H1 (cell line): ENCODE measurements at regions not wholly inside any gene's neighbourhood (a gene's known extent, or its start where the extent isn't known, plus 50 kb on each side); places are given as distances from the start of the nearest gene placed in this dataset.
A peak's percentile ranks its signal among the peaks of the same experiment; 100 is the strongest.

Source experiments
- CTCF ChIA-PET: fragments of 300-600 bp; sonication (Branson Sonifier 250); formaldehyde crosslinking; loops from one replicate; lab custom pipeline; 2021; ENCODE audit not compliant: partially characterized antibody; lab: Charles Lee
- POLR2A ChIA-PET: fragments of 300-600 bp; sonication (Branson Sonifier 250); formaldehyde crosslinking; loops from one replicate; lab custom pipeline; 2021; ENCODE audit warnings: inconsistent platforms; ENCODE audit not compliant: partially characterized antibody; lab: Charles Lee
- DNase-seq, 2 experiments: peaks; one replicate each; pipeline versions ENCODE4 v3.0.0 to v3.0.0-alpha.2; 2010 to 2022; ENCODE audit warnings: low spot score in 2 of 2, low read depth in 1 of 2, mixed read lengths in 1 of 2
- FAIRE-seq: peaks from 2 replicates; lab custom pipeline; 2011; peaks lifted over from hg19 to GRCh38; lab: Jason Lieb, UNC
- H2AFZ ChIP-seq: 2 replicates; pipeline ENCODE4 v1.8.1; 2012; ENCODE audit warnings: low read length, inconsistent platforms
- H2AK5ac ChIP-seq: 2 replicates; pipeline ENCODE4 v1.6.1; 2013; ENCODE audit warnings: low read depth, low read length
- H2BK120ac ChIP-seq: replicated peaks from 2 replicates; pipeline ENCODE3; 2013; ENCODE audit warnings: low read depth, low read length, inconsistent platforms
- H2BK12ac ChIP-seq: 2 replicates; pipeline ENCODE4 v1.6.1; 2013; ENCODE audit warnings: low read depth, low read length
- H2BK15ac ChIP-seq: 2 replicates; pipeline ENCODE4 v1.6.1; 2013; ENCODE audit warnings: low read length
- H2BK20ac ChIP-seq: 2 replicates; pipeline ENCODE4 v1.6.1; 2013; ENCODE audit warnings: low read length
- H2BK5ac ChIP-seq: 2 replicates; pipeline ENCODE4 v1.6.1; 2013; ENCODE audit warnings: low read depth, low read length
- H3K14ac ChIP-seq: 2 replicates; pipeline ENCODE4 v1.6.1; 2013; ENCODE audit warnings: inconsistent platforms; ENCODE audit not compliant: insufficient read length
- H3K18ac ChIP-seq: 2 replicates; pipeline ENCODE4 v1.6.1; 2013; ENCODE audit warnings: low read length; ENCODE audit errors: extremely low read depth
- H3K23ac ChIP-seq: 2 replicates; pipeline ENCODE4 v1.6.1; 2013; ENCODE audit warnings: inconsistent platforms; ENCODE audit not compliant: insufficient read length
- H3K23me2 ChIP-seq: 2 replicates; pipeline ENCODE4 v1.6.1; 2013; ENCODE audit warnings: low read depth, low read length
- H3K27ac ChIP-seq: 2 replicates; pipeline ENCODE4 v1.6.1; 2011; ENCODE audit warnings: low read depth, low read length, inconsistent platforms
- H3K27me3 ChIP-seq, 4 experiments: replicated peaks in 1 of 4; 1 replicate in 1 of 4; 2 replicates in 3 of 4; pipeline versions ENCODE4 v1.6.1 to v1.8.1; 2011 to 2013; ENCODE audit warnings: low read length in 3 of 4, mild to moderate bottlenecking in 3 of 4, inconsistent platforms in 2 of 4, mixed read lengths in 2 of 4, moderate library complexity in 1 of 4; ENCODE audit not compliant: control insufficient read depth in 3 of 4, insufficient read depth in 3 of 4; ENCODE audit errors: extremely low read depth in 1 of 4
- H3K36me3 ChIP-seq, 4 experiments: 2 replicates each; pipeline versions ENCODE4 v1.6.1 to v1.8.1; 2011 to 2013; ENCODE audit warnings: mild to moderate bottlenecking in 4 of 4, low read length in 3 of 4, moderate library complexity in 2 of 4, control low read depth in 1 of 4, inconsistent platforms in 1 of 4; ENCODE audit not compliant: insufficient read depth in 4 of 4, control insufficient read depth in 2 of 4
- H3K4ac ChIP-seq: replicated peaks from 2 replicates; pipeline ENCODE3; 2013; ENCODE audit warnings: low read length, low read depth, mixed read lengths, inconsistent platforms; ENCODE audit not compliant: insufficient read length
- H3K4me1 ChIP-seq, 4 experiments: replicated peaks in 1 of 4; 1 replicate in 1 of 4; 2 replicates in 3 of 4; pipeline versions ENCODE4 v1.6.1 to v1.8.1; 2011 to 2013; ENCODE audit warnings: low read length in 3 of 4, inconsistent platforms in 2 of 4, mixed read lengths in 1 of 4; ENCODE audit not compliant: insufficient read depth in 4 of 4, control insufficient read depth in 3 of 4
- H3K4me2 ChIP-seq, 2 experiments: 2 replicates each; pipeline versions ENCODE4 v1.6.1 to v1.8.1; 2011 to 2013; ENCODE audit warnings: low read depth in 2 of 2, low read length in 2 of 2, control low read depth in 1 of 2, inconsistent platforms in 1 of 2, mild to moderate bottlenecking in 1 of 2; ENCODE audit not compliant: insufficient read depth in 1 of 2
- H3K4me3 ChIP-seq, 4 experiments: fragments of 200-600, 300-600 bp in 1 of 4; sonication (generic), shearing (Covaris generic), sonication (Bioruptor Twin) in 1 of 4; 2 replicates each; pipeline versions ENCODE4 v1.5.1 to v1.8.1; 2011 to 2016; ENCODE audit warnings: low read length in 4 of 4, low read depth in 3 of 4, control low read depth in 2 of 4, inconsistent platforms in 2 of 4, mild to moderate bottlenecking in 2 of 4, mixed read lengths in 1 of 4, moderate library complexity in 1 of 4; ENCODE audit not compliant: insufficient read depth in 2 of 4; ENCODE audit errors: extremely low read depth in 1 of 4
- H3K56ac ChIP-seq: replicated peaks from 2 replicates; pipeline ENCODE3; 2013; ENCODE audit warnings: low read depth, mild to moderate bottlenecking, mixed read lengths, low read length, inconsistent platforms; ENCODE audit not compliant: insufficient read length
- H3K79me1 ChIP-seq: 2 replicates; pipeline ENCODE4 v1.6.1; 2013; ENCODE audit warnings: low read depth, low read length, control low read depth
- H3K79me2 ChIP-seq, 2 experiments: 2 replicates each; pipeline versions ENCODE4 v1.6.1 to v1.8.1; 2012 to 2013; ENCODE audit warnings: low read length in 2 of 2, mild to moderate bottlenecking in 2 of 2, inconsistent platforms in 1 of 2; ENCODE audit not compliant: insufficient read depth in 2 of 2, control insufficient read depth in 1 of 2
- H3K9ac ChIP-seq, 4 experiments: replicated peaks in 1 of 4; 1 replicate in 1 of 4; 2 replicates in 3 of 4; pipeline versions ENCODE4 v1.6.1 to v1.8.1; 2011 to 2013; ENCODE audit warnings: low read depth in 3 of 4, low read length in 3 of 4, control low read depth in 2 of 4, mild to moderate bottlenecking in 2 of 4, moderate library complexity in 2 of 4, inconsistent platforms in 1 of 4; ENCODE audit errors: extremely low read depth in 1 of 4
- H3K9me3 ChIP-seq, 2 experiments: 2 replicates each; pipeline versions ENCODE4 v1.6.1 to v1.8.1; 2012 to 2013; ENCODE audit warnings: mild to moderate bottlenecking in 2 of 2, moderate library complexity in 2 of 2, control low read depth in 1 of 2, inconsistent platforms in 1 of 2, low read depth in 1 of 2, low read length in 1 of 2, mixed read lengths in 1 of 2; ENCODE audit not compliant: insufficient read depth in 2 of 2
- H4K20me1 ChIP-seq, 2 experiments: replicated peaks in 1 of 2; 2 replicates each; pipeline versions ENCODE3 to v1.8.1; 2011 to 2013; ENCODE audit warnings: inconsistent platforms in 2 of 2, low read length in 2 of 2, mild to moderate bottlenecking in 1 of 2; ENCODE audit not compliant: insufficient read depth in 2 of 2, control insufficient read depth in 1 of 2
- H4K5ac ChIP-seq: 2 replicates; pipeline ENCODE4 v1.6.1; 2013; ENCODE audit warnings: low read length, low read depth, mixed read lengths, inconsistent platforms; ENCODE audit not compliant: insufficient read length
- H4K8ac ChIP-seq: 2 replicates; pipeline ENCODE4 v1.8.0; 2013; ENCODE audit warnings: mild to moderate bottlenecking, moderate library complexity, low read length, inconsistent platforms; ENCODE audit not compliant: insufficient read depth; ENCODE audit errors: extremely low read depth
- H4K91ac ChIP-seq: replicated peaks from 2 replicates; pipeline ENCODE3; 2013; ENCODE audit warnings: low read length, mixed read lengths, inconsistent platforms; ENCODE audit not compliant: insufficient read length
- BACH1 ChIP-seq: IDR thresholded peaks from 2 replicates; pipeline ENCODE4 v1.6.1; 2012; ENCODE audit warnings: low read length, improper control_type of control experiment
- CHD2 ChIP-seq: IDR thresholded peaks from 2 replicates; pipeline ENCODE4 v1.6.1; 2012; ENCODE audit warnings: low read length, improper control_type of control experiment
- CTBP2 ChIP-seq: IDR thresholded peaks from 2 replicates; pipeline ENCODE4 v1.7.0; 2011; ENCODE audit warnings: borderline replicate concordance, mild to moderate bottlenecking, moderate library complexity, mixed read lengths, low read length; ENCODE audit not compliant: insufficient read depth, insufficient read length
- GTF2F1 ChIP-seq: IDR thresholded peaks from 2 replicates; pipeline ENCODE4 v1.6.1; 2012; ENCODE audit warnings: low read depth, low read length, improper control_type of control experiment, borderline replicate concordance
- JUND ChIP-seq: IDR thresholded peaks from 2 replicates; pipeline ENCODE4 v1.6.1; 2011; ENCODE audit warnings: mild to moderate bottlenecking, improper control_type of control experiment, low read length
- KDM1A ChIP-seq: fragments of 200-600, 300-600 bp; sonication (generic); IDR thresholded peaks from 2 replicates; pipeline ENCODE4 v1.7.1; 2016; ENCODE audit warnings: mild to moderate bottlenecking, low read length, borderline replicate concordance
- KDM5A ChIP-seq: fragments of 200-600 bp; IDR thresholded peaks from 2 replicates; pipeline ENCODE4 v1.7.1; 2012; ENCODE audit warnings: mild to moderate bottlenecking, low read length, inconsistent platforms, mixed read lengths
- PHF8 ChIP-seq: fragments of 200-600 bp; sonication (generic); conservative IDR thresholded peaks from 2 replicates; pipeline ENCODE4 v1.7.1; 2012; ENCODE audit warnings: low read depth, mild to moderate bottlenecking, inconsistent platforms, low read length, moderate library complexity
- SP1 ChIP-seq: IDR thresholded peaks from 2 replicates; pipeline ENCODE4 v1.6.1; 2011; ENCODE audit warnings: low read depth, low read length
- SUZ12 ChIP-seq: fragments of 200-600 bp; sonication (generic); IDR thresholded peaks from 2 replicates; pipeline ENCODE4 v1.6.1; 2012; ENCODE audit warnings: mild to moderate bottlenecking, inconsistent platforms, low read length, moderate library complexity, mixed read lengths
- TAF7 ChIP-seq: optimal IDR thresholded peaks from 2 replicates; pipeline ENCODE3; 2011; ENCODE audit warnings: low read depth, mild to moderate bottlenecking, inconsistent platforms, low read length, moderate library complexity, borderline replicate concordance
- WGBS, 2 experiments: shearing (Covaris generic) in 1 of 2; methylation state at CpG; one replicate each; pipeline versions ENCODE4 v1.1.6 to v1.1.7; 2013 to 2015; ENCODE audit warnings: low lambda C conversion rate in 2 of 2, mixed read lengths in 2 of 2, inconsistent platforms in 1 of 2, low coverage in 1 of 2, missing lambda C conversion rate in 1 of 2; ENCODE audit not compliant: insufficient replicate concordance in 2 of 2, insufficient coverage in 1 of 2, insufficient read length in 1 of 2; ENCODE audit errors: extremely low coverage in 1 of 2, missing lambda C conversion rate in 1 of 2; 5-methylcytosine and 5-hydroxymethylcytosine counted together
- TF ChIP-seq, protein P1 (sequence below): IDR thresholded peaks from 2 replicates; pipeline ENCODE4 v1.6.1; 2011; ENCODE audit warnings: low read length, improper control_type of control experiment

DNA sequence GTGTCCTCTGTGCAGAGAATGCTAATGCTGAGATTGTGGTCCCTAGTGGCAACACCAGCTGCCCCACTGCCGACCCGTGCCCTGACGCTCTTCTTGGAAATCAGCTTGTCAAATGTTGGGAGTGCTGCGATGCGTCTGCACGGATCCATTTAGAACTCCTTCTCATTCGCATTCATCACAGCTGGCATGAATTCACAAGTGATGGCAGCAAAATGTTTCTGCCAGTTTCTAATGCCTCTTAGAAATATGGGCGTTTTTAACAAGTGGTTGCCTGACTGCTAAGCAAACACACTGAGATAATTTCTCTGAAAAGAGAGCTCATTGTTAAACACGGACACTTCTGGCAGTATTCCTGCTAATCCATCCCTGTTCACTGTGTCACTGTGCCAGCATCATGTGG lies 131.9 kb upstream of the KCNJ6 start:
- no peak overlapping the region for H2AK5ac ChIP-seq
- H2AFZ ChIP-seq: peak overlapping the region; percentile 83; the same call in 1 of the 2 replicates
- H3K23me2 ChIP-seq: no peaks in the 10 kb centered on the region
- no peak overlapping the region for H2BK5ac ChIP-seq
- H3K56ac ChIP-seq: no peak overlapping the region
- no peaks in the 10 kb centered on the region for H3K9me3 ChIP-seq
- ChIA-PET CTCF (interaction anchor here (0.8 to 1.7 kb wide), 2 partner anchors 289 to 337 kb away, joined by 3 to 4 read pairs; no protein-coding TSS in a partner anchor), POLR2A (no interaction called here)
- no peaks in the 10 kb centered on the region for H3K36me3 ChIP-seq
- FAIRE-seq: no peak
- H2BK120ac ChIP-seq: no peak overlapping the region
- H3K4me3 ChIP-seq: no peak overlapping the region
- no peak for DNase-seq
- no peak overlapping the region for H4K8ac ChIP-seq
- no peak overlapping the region for H3K14ac ChIP-seq
- 91% methylated on average over 9 of the region's 9 CpGs; no CpG with 5 or more reads in 1 of the 2 experiments for WGBS, 2 experiments
- H4K20me1 ChIP-seq: no peaks in the 10 kb centered on the region
- no peak overlapping the region for H2BK20ac ChIP-seq
- no peaks in the 10 kb centered on the region for H3K27me3 ChIP-seq
- H3K4ac ChIP-seq: no peak overlapping the region
- H2BK15ac ChIP-seq: no peak overlapping the region
- H3K18ac ChIP-seq: no peak overlapping the region
- no peaks in the 10 kb centered on the region for H3K4me1 ChIP-seq
- H3K23ac ChIP-seq: no peak overlapping the region
- no peak overlapping the region for H2BK12ac ChIP-seq
- no peaks in the 10 kb centered on the region for H3K79me1 ChIP-seq
- TF ChIP-seq CHD2 (no peak), TAF7 (no peak), KDM5A (no peak), JUND (no peak), GTF2F1 (no peak), SUZ12 (no peak), KDM1A (no peak), BACH1 (no peak), CTBP2 (no peak), PHF8 (no peak), SP1 (no peak)
- TF ChIP-seq, protein P1, sequence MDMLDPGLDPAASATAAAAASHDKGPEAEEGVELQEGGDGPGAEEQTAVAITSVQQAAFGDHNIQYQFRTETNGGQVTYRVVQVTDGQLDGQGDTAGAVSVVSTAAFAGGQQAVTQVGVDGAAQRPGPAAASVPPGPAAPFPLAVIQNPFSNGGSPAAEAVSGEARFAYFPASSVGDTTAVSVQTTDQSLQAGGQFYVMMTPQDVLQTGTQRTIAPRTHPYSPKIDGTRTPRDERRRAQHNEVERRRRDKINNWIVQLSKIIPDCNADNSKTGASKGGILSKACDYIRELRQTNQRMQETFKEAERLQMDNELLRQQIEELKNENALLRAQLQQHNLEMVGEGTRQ: no peak
- H3K27ac ChIP-seq: no peak overlapping the region
- no peak overlapping the region for H4K91ac ChIP-seq
- H3K9ac ChIP-seq: no peak overlapping the region
- no peak overlapping the region for H3K4me2 ChIP-seq
- H3K79me2 ChIP-seq: no peaks in the 10 kb centered on the region
- H4K5ac ChIP-seq: no peak overlapping the region
